Activated effector memory CD4-positive, alpha-beta T cell treated with anti-CD3 and anti-CD28 coated beads, Interleukin-2, amount 50 U/mL, for 16 hours (primary cell): ENCODE measurements at regions not wholly inside any gene's neighbourhood (a gene's known extent, or its start where the extent isn't known, plus 50 kb on each side); places are given as distances from the start of the nearest gene placed in this dataset.
"Not testable (repeated sequence)": the region's sequence is repeated elsewhere in the genome, so short reads cannot be mapped to it uniquely, and the experiment has no call there.

ENCODE experiments used
- DNase-seq: peaks from one replicate; pipeline ENCODE4 v3.0.0-alpha.2; 2020

DNA sequence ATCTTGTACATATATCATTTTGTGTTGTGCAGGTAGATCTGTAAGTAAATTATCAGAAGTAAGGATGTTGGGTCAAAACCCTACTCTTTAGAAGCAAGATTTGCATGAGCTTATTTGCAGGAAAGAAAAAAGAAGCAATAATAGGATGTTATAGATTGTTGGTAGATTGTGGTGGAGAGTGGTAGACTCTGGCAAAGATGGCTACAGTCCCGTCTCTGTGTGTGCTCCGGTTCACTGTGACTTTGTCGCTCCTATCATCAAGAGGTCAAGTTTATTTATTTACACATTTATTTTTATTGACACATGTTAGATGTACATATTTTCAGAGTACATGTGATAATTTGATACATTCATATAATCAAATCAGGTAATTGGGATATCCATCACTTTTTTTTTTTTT, 81.0 kb upstream of the NDUFV2 start:
- no peak for DNase-seq

DNA sequence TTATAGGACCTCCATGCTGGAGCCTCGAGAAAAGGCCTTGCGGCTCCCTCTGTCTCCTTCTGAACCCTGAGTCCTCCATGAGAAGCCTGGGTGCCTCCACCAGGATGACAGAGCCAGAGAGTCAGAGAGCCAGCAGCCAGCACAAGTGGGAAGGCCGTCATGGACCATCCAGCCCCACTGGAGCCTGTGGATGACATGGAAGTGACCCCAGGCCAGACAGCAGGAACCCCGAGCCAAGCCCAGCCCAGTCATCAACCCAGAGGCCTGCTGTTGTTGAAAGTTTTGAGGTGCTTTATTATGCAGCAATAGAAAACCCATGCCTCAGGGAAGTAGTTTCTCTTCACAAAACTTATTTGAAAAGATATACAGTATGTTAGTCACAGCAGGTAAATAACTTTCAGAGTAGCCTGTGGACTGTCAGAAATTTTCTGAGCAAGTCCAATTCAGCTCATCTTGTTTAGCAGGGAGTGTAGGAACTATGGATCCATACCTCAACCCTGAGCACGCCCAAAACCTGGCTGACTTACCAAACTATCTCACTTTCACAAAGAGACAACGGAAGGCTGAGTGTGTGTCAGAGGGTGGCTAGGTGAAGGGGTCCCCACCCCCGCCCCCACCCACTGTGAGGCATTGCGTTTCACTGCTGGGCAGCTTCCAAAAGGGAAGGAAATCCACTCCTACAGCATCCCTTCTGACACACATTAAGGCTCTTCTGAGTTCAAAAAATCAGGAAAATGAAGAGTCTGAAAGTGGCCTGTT, 79.9 kb upstream of the NDUFV2 start:
- DNase-seq: no peak

DNA sequence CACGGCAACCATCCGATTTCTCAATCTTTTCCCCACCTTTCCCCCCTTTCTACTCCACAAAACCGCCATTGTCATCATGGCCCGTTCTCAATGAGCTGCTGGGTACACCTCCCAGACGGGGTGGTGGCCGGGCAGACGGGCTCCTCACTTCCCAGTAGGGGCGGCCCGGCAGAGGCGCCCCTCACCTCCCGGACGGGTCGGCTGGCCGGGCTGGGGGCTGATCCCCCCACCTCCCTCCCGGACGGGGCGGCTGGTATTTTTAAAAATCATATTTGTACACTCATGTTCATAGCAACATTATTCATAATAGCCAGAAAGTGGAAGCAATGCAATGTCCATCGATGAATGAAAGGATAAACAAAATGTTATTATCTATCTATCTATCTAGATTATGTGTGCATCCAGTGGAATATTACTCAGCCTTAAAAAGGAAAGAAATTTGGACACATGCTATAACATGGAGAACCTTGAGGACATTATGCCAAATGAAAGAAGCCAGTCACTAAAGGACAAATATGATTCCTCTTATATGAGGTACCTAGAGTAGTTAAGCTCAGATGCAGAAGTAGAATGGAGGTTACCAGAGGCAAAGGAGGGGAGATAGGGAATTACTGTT, 78.4 kb upstream of the NDUFV2 start:
- not testable (repeated sequence) for DNase-seq

DNA sequence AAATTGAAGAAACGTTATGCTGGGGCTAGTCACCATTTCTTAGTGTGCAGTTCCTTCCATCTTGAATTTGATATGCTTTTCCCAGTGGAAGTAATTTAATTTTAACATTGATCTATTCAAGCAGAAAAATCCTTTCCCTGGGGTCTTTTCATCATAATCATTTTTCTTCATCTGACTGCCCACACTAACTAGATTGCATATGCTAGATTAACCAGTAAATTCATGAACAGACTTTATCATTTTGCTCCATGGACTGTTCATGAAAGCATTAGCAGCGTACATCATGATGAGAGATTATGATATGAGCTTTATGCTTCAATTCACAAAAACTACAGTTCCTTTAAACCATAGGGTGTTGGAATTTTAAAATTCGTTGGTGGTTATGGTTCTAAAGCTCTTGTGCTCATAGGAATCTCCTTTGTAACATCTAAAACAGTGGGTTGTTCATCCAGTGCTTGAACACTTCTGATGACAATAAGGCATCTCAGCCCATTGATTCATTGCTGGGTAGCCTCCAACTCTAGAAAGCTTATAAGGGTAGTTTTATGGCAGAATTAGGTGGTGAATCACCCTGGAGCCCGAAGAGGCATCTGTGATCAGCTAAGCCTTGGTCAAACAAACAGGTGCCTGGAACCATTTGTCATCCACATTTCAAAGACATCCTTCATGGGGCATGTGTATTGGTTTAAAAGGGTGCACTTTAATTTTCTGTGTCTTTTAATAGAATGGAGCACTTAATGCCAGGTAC, 77.2 kb upstream of the NDUFV2 start:
- no peak for DNase-seq

DNA sequence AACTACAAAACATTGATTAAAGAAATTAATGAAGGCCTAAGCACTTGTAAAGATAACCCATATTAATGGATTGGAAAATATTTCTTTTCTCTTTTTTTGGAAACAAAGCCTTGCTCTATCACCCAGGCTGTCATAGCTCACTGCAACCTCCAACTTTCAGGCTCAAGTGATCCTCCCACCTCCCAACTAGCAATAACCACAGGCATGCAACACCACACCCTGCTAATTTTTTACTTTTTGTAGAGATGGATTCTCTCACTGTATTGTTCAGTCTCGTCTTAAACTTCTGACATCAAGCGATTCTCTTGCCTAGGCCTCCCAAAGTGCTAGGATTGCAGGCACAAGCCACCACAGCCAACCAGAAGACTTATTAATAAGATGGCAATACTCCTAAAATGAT, 73.4 kb upstream of the NDUFV2 start:
- DNase-seq: no peak

DNA sequence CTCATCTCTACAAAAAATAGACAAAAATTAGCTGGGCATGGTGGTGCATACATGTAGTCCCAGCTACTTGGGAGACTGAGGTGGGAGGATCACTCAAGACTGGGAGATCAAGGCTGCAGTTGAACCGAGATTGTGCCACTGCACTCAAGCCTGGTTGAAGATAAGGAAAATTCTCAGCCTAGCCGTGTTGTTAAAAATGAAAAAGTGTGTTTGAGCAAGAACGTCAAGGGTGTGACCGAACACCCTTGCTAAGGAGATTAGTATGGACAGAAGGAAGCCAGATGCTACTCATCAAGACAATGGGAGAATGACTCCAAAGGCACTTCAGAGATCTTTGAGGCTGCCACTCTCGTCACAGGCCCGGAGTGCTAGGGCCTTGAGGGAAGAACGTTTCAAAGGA, 70.0 kb upstream of the NDUFV2 start:
- no peak for DNase-seq

DNA sequence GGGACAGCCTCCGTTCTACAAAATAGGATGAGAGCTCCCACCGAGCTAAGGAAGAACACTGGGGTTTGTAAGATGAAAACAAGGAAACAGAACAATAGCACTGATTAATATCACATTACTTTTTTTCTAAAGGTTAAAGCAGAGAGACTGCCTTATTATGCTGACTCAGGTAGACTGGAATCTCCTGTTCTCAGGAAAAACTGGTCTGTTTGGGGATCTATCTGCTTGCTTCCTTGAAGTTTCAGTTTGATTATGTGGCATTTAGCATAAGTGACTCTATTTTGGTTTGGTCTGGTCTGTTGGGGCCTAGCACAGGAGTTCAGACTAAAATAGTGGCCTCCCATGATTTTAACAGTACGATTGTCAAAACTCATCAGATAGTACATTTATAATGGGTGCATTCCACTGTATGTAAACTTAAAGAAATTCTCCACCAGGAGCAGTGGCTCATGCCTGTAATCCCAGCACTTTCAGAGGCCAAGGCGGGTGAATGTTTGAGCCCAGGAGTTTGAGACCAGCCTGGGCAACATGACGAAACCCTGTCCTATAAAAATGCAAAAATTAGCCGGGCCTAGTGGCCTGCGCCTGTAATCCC, 64.1 kb upstream of the NDUFV2 start:
- no peak for DNase-seq

DNA sequence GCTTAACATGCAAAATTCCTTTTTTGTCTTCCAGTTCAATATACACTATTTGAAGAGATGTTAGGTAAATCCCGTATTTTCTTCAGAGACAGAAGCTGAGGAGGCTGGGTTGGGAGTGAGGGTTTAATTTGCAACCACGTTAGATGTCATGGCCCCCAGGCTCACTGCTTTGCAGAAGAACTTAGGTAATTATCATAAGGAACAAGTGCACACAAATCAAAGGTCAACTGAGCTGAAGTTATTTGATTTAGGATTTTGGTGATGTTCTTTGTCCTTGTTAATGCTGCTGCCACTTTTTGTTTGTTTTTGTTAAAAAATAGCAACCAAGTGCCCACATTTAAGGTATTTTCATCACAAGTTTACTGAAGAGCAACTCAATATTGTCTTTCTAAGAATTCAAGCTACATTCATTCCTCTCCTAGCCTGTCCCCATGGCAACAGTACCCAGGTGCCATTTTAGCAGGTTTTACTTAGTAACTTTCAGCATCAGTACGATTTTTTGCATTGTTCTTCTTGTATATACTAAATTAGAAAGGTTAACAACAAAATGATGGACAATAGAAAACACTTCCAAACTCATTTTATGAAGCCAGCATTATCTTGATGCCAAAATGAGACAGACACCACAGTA, 62.9 kb upstream of the NDUFV2 start:
- DNase-seq: no peak

DNA sequence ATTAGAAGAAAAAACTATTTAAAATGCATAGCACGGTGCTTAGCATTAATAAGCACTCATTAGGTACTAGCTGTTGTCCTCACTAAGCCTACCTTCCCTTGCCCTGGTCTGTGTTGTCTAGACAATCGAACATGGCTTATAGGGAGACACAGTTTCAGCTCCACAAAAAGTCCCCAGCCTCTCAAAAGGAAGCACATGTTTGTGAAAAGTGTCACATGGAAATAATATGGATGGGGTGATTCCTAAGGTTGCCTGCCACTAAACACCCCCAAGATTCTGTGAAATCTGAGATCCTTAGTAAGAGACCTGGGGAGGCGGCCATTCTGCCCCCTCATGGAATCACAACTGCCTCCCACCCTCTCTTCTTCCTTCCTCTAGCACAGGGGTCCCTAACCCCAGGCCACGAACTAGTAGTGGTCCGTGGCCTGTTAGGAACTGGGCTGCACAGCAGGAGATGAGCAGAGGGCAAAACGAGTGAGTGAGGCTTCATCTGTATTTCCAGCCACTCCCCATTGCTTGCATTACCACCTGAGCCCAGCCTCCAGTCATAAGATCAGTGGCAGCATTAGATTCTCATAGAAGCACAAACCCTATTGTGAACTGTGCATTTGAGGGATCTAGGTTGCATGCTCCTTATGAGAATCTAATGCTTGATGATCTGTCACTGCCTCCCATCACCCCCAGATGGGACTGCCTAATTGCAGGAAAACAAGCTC, 59.6 kb upstream of the NDUFV2 start:
- DNase-seq: no peak

DNA sequence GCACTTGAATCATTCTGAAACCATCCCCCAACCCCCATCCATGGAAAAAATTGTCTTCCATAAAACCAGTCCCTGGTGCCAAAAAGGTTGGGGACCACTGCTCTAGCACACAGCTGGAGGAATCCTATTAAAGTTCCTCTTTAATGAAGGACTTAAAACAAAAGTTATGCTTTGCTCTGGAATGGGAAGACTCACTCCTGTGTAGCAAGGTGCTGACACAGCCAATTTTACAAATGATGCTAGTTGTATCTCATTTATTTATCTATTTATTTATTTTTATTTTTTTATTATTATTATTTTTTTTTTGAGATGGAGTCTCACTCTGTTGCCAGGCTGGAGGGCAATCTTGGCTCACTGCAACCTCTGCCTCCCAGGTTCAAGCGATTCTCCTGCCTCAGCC, 58.9 kb upstream of the NDUFV2 start:
- no peak for DNase-seq

DNA sequence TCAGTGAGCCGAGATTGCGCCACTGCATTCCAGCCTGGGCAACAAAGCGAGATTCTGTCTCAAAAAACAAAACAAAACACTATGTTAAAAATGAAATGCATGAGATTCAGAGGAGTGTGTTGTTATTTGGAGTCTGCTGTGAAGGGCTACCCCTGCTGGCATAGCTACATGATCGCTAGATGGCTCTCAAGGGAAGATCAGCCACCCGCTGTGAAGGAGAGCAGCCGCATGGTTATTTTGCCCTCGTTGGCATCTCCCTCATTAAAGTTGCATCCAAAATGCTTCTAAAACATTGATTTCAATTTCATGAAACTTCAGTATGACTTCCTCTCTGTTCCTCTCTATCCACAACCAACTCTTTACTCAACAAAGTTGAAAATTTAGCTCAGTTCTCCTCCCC, 54.8 kb upstream of the NDUFV2 start:
- no peak for DNase-seq

DNA sequence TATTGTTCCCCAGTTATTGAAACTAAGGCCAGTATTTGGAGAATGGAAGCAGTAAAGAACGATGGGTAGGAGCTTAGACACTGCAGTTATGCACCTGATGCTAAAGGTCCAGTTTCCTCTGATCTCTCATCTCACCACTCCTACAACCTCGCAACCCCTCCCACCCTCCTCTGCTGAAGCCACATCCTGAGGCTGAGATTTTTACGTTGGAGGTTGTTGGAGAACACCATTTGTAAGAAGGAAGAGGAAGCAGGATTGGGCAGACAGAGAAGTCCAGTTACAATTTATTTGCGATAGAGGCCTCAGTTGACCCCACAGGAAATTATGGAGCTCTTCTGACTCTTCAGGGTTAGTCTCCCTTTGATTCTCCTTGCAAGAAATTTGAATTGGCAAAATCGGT, 54.3 kb upstream of the NDUFV2 start:
- DNase-seq: no peak

DNA sequence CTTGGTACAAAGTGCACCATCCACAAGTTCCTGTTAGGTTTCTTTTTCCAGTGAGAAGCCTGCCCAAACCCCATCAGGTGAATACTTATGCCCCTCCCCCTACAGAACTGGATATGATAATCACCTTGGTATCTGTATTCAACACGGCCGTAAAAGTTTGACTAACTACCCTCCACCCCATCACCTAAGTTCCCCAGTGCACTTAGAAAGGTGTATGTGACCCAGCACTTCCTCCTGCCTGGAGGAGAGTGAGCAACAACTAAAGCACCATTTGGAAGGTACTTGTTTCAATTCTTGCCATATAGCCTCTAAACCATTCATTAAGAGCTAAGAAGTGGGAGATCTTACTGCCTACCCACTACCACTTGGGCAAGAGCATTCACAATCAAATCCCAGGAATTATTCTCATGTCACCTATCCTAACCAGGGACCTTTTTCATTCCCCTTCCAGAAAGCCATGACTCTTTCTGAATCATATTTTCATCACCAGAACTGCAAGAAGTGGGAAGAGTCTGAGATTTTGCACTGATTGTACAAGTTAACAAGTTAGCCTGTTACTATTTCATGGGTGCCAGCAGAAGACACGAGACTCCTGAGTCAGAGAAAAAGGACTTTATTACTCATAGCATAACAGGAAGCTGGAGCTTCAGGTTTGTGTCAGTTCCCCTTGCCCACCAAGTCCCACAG, 53.5 kb upstream of the NDUFV2 start:
- no peak for DNase-seq

DNA sequence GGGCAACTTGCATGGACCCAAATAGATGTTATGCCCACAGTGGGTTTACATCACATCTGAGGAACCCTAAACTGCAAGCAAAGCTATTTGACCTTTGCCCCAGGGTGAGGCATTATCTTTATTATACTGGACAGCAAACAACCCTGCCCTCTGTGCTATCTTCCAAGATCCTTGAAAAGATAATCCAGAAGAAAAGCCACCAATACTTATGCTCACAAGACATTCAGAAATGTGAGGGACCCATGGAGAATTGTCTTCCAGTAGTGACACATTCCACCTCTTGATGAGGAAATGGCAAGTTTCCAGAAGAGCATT, 53.0 kb upstream of the NDUFV2 start:
- DNase-seq: no peak

DNA sequence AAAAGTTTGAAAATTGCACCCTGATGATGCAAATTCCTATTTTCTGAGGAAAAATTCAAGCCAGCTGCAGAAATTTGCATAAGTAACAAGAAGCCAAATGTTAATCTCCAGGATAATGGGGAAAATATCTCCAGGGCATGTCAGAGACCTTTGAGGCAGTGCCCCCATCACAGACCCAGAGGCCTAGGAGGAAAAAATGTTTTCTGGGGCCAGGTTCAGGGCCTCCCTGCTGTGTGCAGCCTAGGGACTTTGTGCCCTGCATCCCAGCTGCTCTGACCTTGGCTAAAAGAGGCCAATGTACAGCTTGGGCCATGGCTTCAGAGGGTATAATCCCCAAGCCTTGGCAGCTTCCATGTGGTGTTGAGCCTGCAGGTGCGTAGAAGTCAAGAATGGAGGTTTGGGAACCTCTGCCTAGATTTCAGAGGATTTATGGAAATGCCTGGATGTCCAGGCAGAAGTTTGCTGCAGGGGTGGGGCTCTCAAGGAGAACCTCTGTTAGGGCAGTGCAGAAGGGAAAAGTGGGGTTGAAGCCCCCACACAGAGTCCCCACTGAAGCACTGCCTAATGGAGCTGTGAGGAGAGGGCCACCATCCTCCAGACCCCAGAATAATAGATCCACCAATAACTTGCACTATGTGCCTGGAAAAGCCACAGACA, 51.7 kb upstream of the NDUFV2 start:
- DNase-seq: not testable (repeated sequence)
